Caco-2 (cell line): ENCODE measurements at regions not wholly inside any gene's neighbourhood (a gene's known extent, or its start where the extent isn't known, plus 50 kb on each side); places are given as distances from the start of the nearest gene placed in this dataset.

Experiments used
- BruUV-seq: library from RNA; stranded (reverse); fragments of 400-500 nt; replicated peaks from 2 replicates; lab custom pipeline; 2021; lab: Mats Ljungman, UMichigan
- CTCF ChIA-PET: fragments of 300-600 bp; sonication (Branson Sonifier 250); formaldehyde crosslinking; loops from one replicate; lab custom pipeline; 2022; ENCODE audit warnings: antibody characterized with exemption; lab: Charles Lee
- POLR2A ChIA-PET: fragments of 300-600 bp; sonication (Branson Sonifier 250); formaldehyde crosslinking; loops from one replicate; lab custom pipeline; 2022; ENCODE audit warnings: antibody characterized with exemption; lab: Charles Lee
- DNase-seq, 2 experiments: peaks; one replicate each; pipeline versions ENCODE4 v3.0.0 to v3.0.0-alpha.2; 2020 to 2022
- H3K27me3 ChIP-seq: replicated peaks from 2 replicates; pipeline ENCODE4 v1.6.0; 2011; ENCODE audit warnings: low read length; ENCODE audit not compliant: control insufficient read depth, insufficient read depth
- H3K36me3 ChIP-seq: 2 replicates; pipeline ENCODE4 v1.5.1; 2011; ENCODE audit warnings: low read length; ENCODE audit not compliant: control insufficient read depth, insufficient read depth
- H3K4me1 ChIP-seq: fragments of 250-450 bp; sonication (Bioruptor Pico); 2 replicates; pipeline ENCODE4 v1.5.1; 2020; ENCODE audit warnings: mild to moderate bottlenecking
- H3K4me3 ChIP-seq: 2 replicates; pipeline ENCODE4 v1.5.1; 2011; ENCODE audit warnings: low read depth, mild to moderate bottlenecking, control low read depth, low read length
- H3K9me3 ChIP-seq: fragments of 250-450 bp; sonication (Bioruptor Pico); 2 replicates; pipeline ENCODE4 v1.5.1; 2020; ENCODE audit warnings: mild to moderate bottlenecking, moderate library complexity
- H3K27ac Mint-ChIP-seq: one replicate; pipeline ENCODE4 v1.8.0; 2022; ENCODE audit warnings: mixed read lengths; ENCODE audit not compliant: unreplicated experiment
- H3K27me3 Mint-ChIP-seq: one replicate; pipeline ENCODE4 v1.8.0; 2022; ENCODE audit warnings: mixed read lengths; ENCODE audit not compliant: insufficient read depth, unreplicated experiment
- H3K36me3 Mint-ChIP-seq: one replicate; pipeline ENCODE4 v1.8.0; 2022; ENCODE audit warnings: mild to moderate bottlenecking, mixed read lengths; ENCODE audit not compliant: insufficient read depth, unreplicated experiment
- H3K4me1 Mint-ChIP-seq: one replicate; pipeline ENCODE4 v1.8.0; 2022; ENCODE audit warnings: low read depth, mixed read lengths; ENCODE audit not compliant: unreplicated experiment
- H3K4me3 Mint-ChIP-seq: one replicate; pipeline ENCODE4 v1.8.0; 2022; ENCODE audit warnings: mild to moderate bottlenecking, moderate library complexity, mixed read lengths; ENCODE audit not compliant: unreplicated experiment
- H3K9me3 Mint-ChIP-seq: one replicate; pipeline ENCODE4 v1.8.0; 2022; ENCODE audit warnings: mixed read lengths; ENCODE audit not compliant: unreplicated experiment
- CTCF ChIP-seq, 2 experiments: fragments of 200-600 bp in 1 of 2; IDR thresholded peaks; 1 replicate in 1 of 2; 2 replicates in 1 of 2; pipeline versions ENCODE4 v1.5.1 to v1.8.0; 2011 to 2022; ENCODE audit warnings: antibody characterized with exemption in 1 of 2, control low read depth in 1 of 2, inconsistent platforms in 1 of 2, low read depth in 1 of 2, low read length in 1 of 2, mild to moderate bottlenecking in 1 of 2, moderate library complexity in 1 of 2; ENCODE audit not compliant: insufficient read depth in 1 of 2, severe bottlenecking in 1 of 2, unreplicated experiment in 1 of 2
- intact Hi-C: fragments of 100-400 bp; cut with micrococcal nuclease; formaldehyde crosslinking; loops from one replicate; pipeline ENCODE4 v1.10.0; 2022; ENCODE audit not compliant: unreplicated experiment

GRCh38 chr18:77905449-77906055, 655.9 kb downstream of the GALR1 start:
- no TSS peak for BruUV-seq
- no peaks in the 10 kb centered on the region for H3K36me3 Mint-ChIP-seq
- intact Hi-C loops, result no loop called here
- no peak overlapping the region for H3K4me3 Mint-ChIP-seq
- H3K9me3 Mint-ChIP-seq, result no peaks in the 10 kb centered on the region
- H3K36me3 ChIP-seq, result no peaks in the 10 kb centered on the region
- H3K27me3 ChIP-seq, result no peaks in the 10 kb centered on the region
- H3K4me3 ChIP-seq, result no peak overlapping the region
- ChIA-PET POLR2A (no interaction called here), CTCF (no interaction called here)
- no peaks in the 10 kb centered on the region for H3K9me3 ChIP-seq
- no peak for TF ChIP-seq CTCF (IDR thresholded peaks at IDR 0.05; ENCODE audit: insufficient read depth in 1 of 2, low read depth in 1 of 2, low read length in 1 of 2, severe bottlenecking in 1 of 2, unreplicated experiment in 1 of 2)
- no peak for DNase-seq
- no peaks in the 10 kb centered on the region for H3K4me1 ChIP-seq
- H3K27me3 Mint-ChIP-seq, result no peaks in the 10 kb centered on the region
- H3K4me1 Mint-ChIP-seq, result no peaks in the 10 kb centered on the region
- no peak overlapping the region for H3K27ac Mint-ChIP-seq

- no peak for TF ChIP-seq CTCF (IDR thresholded peaks at IDR 0.05; ENCODE audit: insufficient read depth in 1 of 2, low read depth in 1 of 2, low read length in 1 of 2, severe bottlenecking in 1 of 2, unreplicated experiment in 1 of 2)
- no peaks in the 10 kb centered on the region for H3K9me3 Mint-ChIP-seq
- intact Hi-C loops, result no loop called here
- Histone ChIP-seq H3K9me3 (no peaks in the 10 kb centered on the region), H3K36me3 (no peaks in the 10 kb centered on the region), H3K4me3 (no peak overlapping the region), H3K27me3 (no peaks in the 10 kb centered on the region), H3K4me1 (no peaks in the 10 kb centered on the region)
- BruUV-seq, result no TSS peak
- H3K4me3 Mint-ChIP-seq, result no peak overlapping the region
- no peak overlapping the region for H3K27ac Mint-ChIP-seq
- no peaks in the 10 kb centered on the region for H3K4me1 Mint-ChIP-seq
- ChIA-PET POLR2A (no interaction called here), CTCF (no interaction called here)
- H3K27me3 Mint-ChIP-seq, result peaks cover 5% of the 10 kb centered on the region
- H3K36me3 Mint-ChIP-seq, result no peaks in the 10 kb centered on the region
- DNase-seq, result no peak
Measured at GRCh38 chr18:77906103-77906892, 656.6 kb downstream of the GALR1 start.

- H3K4me1 Mint-ChIP-seq, result no peaks in the 10 kb centered on the region
- H3K27me3 ChIP-seq, result no peaks in the 10 kb centered on the region
- CTCF ChIA-PET, result no interaction called here
- no peaks in the 10 kb centered on the region for H3K36me3 ChIP-seq
- no peaks in the 10 kb centered on the region for H3K9me3 Mint-ChIP-seq
- POLR2A ChIA-PET, result no interaction called here
- BruUV-seq, result no TSS peak
- no peak overlapping the region for H3K4me3 Mint-ChIP-seq
- no peak for DNase-seq
- H3K9me3 ChIP-seq, result no peaks in the 10 kb centered on the region
- no peak overlapping the region for H3K4me3 ChIP-seq
- H3K4me1 ChIP-seq, result no peaks in the 10 kb centered on the region
- intact Hi-C loops, result no loop called here
- TF ChIP-seq CTCF (IDR thresholded peaks at IDR 0.05; ENCODE audit: insufficient read depth in 1 of 2, low read depth in 1 of 2, low read length in 1 of 2, severe bottlenecking in 1 of 2, unreplicated experiment in 1 of 2), result no peak
- no peak overlapping the region for H3K27ac Mint-ChIP-seq
- H3K36me3 Mint-ChIP-seq, result no peaks in the 10 kb centered on the region
- H3K27me3 Mint-ChIP-seq, result peaks cover 5% of the 10 kb centered on the region
Measured at GRCh38 chr18:77910347-77910746, 660.7 kb downstream of the GALR1 start.
